ENCODE measurements at regions not wholly inside any gene's neighbourhood (a gene's known extent, or its start where the extent isn't known, plus 50 kb on each side); places are given as distances from the start of the nearest gene placed in this dataset.

DNA sequence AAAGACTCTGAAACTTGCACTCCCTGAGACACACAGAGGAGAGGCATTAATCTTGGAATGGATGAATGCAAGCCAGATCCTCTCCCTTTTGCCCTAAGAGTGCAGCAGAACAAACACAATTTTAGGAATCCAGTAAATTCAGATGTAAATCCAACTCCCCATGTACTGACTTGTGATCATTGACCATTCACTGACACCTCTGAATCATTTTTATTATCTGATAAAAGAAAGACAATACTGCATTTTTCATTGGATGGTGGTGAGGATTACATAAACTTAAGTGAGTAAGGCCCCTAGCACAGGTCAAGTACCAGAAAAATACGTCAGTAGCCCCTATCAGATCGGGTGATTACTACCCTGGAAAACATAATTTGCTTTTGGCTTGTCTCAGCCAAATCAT, 782.9 kb upstream of the API5 start:
- H3K27me3 ChIP-seq = peaks cover 0 to 11% (median 0%) of the 10 kb centered on the region in 4 donors
- H3K4me1 ChIP-seq = no peaks in the 10 kb centered on the region
- no peaks in the 10 kb centered on the region for H3K9me3 ChIP-seq
- no peak overlapping the region for H3K4me3 ChIP-seq
- WGBS = 68% methylated on average over 2 of the region's 2 CpGs
- intact Hi-C loops (cut with DNase I) = no loop called here
- DNase-seq (ENCODE audit: extremely low spot score) = no peak
- no peak overlapping the region for H3K27ac ChIP-seq (replicated peaks in 1 of 4)
- TF ChIP-seq POLR2AphosphoS5 (IDR thresholded peaks at IDR 0.05) (no peak), EP300 (IDR thresholded peaks at IDR 0.05) (no peak), POLR2A (IDR thresholded peaks at IDR 0.05; ENCODE audit: low read depth) (no peak)
- TF ChIP-seq, protein P1, sequence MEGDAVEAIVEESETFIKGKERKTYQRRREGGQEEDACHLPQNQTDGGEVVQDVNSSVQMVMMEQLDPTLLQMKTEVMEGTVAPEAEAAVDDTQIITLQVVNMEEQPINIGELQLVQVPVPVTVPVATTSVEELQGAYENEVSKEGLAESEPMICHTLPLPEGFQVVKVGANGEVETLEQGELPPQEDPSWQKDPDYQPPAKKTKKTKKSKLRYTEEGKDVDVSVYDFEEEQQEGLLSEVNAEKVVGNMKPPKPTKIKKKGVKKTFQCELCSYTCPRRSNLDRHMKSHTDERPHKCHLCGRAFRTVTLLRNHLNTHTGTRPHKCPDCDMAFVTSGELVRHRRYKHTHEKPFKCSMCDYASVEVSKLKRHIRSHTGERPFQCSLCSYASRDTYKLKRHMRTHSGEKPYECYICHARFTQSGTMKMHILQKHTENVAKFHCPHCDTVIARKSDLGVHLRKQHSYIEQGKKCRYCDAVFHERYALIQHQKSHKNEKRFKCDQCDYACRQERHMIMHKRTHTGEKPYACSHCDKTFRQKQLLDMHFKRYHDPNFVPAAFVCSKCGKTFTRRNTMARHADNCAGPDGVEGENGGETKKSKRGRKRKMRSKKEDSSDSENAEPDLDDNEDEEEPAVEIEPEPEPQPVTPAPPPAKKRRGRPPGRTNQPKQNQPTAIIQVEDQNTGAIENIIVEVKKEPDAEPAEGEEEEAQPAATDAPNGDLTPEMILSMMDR (IDR thresholded peaks at IDR 0.05) = no peak
- no peaks in the 10 kb centered on the region for H3K36me3 ChIP-seq

DNA sequence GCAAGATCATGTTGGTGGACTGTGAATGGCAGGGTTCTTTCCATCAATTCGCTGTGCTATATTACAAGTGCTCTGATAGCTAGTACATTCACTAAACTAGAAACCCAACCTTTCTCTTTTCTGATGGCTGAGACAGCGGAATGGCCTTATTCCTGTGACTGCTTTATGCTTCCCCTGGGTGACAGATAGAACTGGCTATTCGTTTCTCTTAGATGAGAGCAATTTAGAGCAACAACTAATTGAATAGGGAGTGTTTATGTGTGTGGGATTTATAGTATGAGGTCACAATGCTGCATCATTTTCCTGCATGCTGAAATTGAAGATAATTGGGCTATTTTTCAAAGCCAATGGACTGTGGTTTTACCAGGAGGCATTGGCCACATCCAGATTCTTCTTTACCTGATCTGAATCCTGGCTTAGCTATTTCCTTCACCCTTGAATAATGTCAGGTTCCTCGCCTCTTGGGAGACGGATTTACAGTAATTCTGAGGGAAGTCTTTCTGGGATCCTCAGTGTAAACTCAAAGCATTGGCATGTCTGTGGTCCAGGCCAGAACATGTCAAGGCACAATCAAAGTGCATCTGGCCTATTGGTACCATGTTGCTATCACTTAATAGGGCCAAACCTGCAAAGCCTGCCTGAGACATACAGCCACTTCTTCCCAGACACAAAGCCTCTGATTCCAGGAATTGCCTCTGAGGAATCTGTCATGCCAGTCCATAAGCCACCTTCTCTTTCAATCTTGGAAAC, 775.0 kb upstream of the API5 start:
- Histone ChIP-seq H3K4me1 (no peaks in the 10 kb centered on the region), H3K9me3 (no peaks in the 10 kb centered on the region), H3K27me3 (no peaks in the 10 kb centered on the region), H3K4me3 (no peak overlapping the region), H3K36me3 (no peaks in the 10 kb centered on the region), H3K27ac (replicated peaks in 1 of 4) (no peak overlapping the region)
- DNase-seq (ENCODE audit: extremely low spot score) = no peak
- TF ChIP-seq POLR2AphosphoS5 (IDR thresholded peaks at IDR 0.05) (no peak), POLR2A (IDR thresholded peaks at IDR 0.05; ENCODE audit: low read depth) (no peak), EP300 (IDR thresholded peaks at IDR 0.05) (no peak)
- TF ChIP-seq, protein P1 (IDR thresholded peaks at IDR 0.05) = no peak
- intact Hi-C loops (cut with DNase I) = no loop called here
- 79% methylated on average over 5 of the region's 5 CpGs for WGBS

DNA sequence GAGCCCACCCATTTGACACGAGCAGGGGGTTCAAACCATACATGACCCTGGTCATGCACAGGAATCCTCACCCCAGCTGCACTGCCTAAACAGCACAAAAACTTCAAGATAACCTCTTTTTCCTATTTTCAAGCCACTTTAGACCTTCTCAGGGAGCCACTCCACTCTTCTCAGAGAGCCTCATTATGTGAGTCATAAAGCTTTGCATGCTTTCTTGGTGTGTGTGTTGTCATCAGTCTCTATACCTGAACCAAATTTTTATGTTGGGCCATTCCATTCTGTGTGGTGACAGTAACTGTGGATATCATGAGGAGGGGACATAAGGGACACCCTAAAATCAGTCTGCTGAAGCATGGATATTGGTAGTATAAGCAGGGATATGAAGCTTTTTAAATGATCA, 769.5 kb upstream of the API5 start:
- TF ChIP-seq POLR2A (IDR thresholded peaks at IDR 0.05; ENCODE audit: low read depth) (no peak), POLR2AphosphoS5 (IDR thresholded peaks at IDR 0.05) (no peak), EP300 (IDR thresholded peaks at IDR 0.05) (no peak)
- TF ChIP-seq, protein P1 (IDR thresholded peaks at IDR 0.05) = no peak
- Histone ChIP-seq H3K4me1 (no peaks in the 10 kb centered on the region), H3K27me3 (no peaks in the 10 kb centered on the region), H3K36me3 (no peaks in the 10 kb centered on the region), H3K9me3 (no peaks in the 10 kb centered on the region), H3K4me3 (no peak overlapping the region), H3K27ac (replicated peaks in 1 of 4) (no peak overlapping the region)
- 58% methylated on average over 1 of the region's 1 CpG for WGBS
- intact Hi-C loops (cut with DNase I) = no loop called here
- no peak for DNase-seq (ENCODE audit: extremely low spot score)

DNA sequence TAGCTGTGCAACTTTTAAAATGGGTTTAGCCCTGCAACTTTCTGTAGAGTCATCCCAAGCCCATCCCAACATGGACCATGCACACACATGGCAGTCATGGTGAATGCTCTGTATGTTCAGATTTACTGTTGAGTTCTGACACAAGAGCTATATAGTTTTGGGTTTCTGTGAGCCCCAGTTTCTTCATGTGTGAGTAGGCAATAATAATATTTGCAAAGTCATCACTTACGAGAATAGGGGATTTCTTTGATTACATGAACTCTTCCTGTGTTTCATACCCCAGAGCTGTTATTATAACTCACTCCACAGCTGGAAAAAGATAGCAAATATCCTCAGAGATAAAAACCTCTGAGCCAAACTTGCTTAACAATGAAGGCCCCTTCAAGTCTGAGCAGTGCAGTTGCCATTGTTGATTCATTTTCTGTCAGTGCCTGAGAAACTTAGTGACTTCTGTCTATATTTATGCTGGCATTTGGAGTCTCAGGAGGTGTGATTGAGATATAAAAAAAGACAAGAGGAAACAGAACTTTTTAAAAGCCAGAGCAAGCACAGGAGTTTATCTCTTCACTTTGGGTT, 767.9 kb upstream of the API5 start:
- Histone ChIP-seq H3K4me3 (no peak overlapping the region), H3K9me3 (no peaks in the 10 kb centered on the region), H3K27me3 (no peaks in the 10 kb centered on the region), H3K4me1 (no peaks in the 10 kb centered on the region), H3K27ac (replicated peaks in 1 of 4) (no peak overlapping the region), H3K36me3 (no peaks in the 10 kb centered on the region)
- no peak for DNase-seq (ENCODE audit: extremely low spot score)
- intact Hi-C loops (cut with DNase I) = no loop called here
- 21% methylated on average over 1 of the region's 1 CpG for WGBS
- TF ChIP-seq POLR2AphosphoS5 (IDR thresholded peaks at IDR 0.05) = no peak
- TF ChIP-seq, protein P1 (IDR thresholded peaks at IDR 0.05) = no peak
- no peak for TF ChIP-seq POLR2A (IDR thresholded peaks at IDR 0.05; ENCODE audit: low read depth)
- TF ChIP-seq EP300 (IDR thresholded peaks at IDR 0.05) = no peak

All from esophagus muscularis mucosa (tissue), 4 donors.